GM04504 (cell line): ENCODE measurements at regions not wholly inside any gene's neighbourhood (a gene's known extent, or its start where the extent isn't known, plus 50 kb on each side); places are given as distances from the start of the nearest gene placed in this dataset.

Experiments
- DNase-seq: peaks from one replicate; pipeline ENCODE4 v3.0.0-alpha.2; 2012; ENCODE audit warnings: low read depth

DNA sequence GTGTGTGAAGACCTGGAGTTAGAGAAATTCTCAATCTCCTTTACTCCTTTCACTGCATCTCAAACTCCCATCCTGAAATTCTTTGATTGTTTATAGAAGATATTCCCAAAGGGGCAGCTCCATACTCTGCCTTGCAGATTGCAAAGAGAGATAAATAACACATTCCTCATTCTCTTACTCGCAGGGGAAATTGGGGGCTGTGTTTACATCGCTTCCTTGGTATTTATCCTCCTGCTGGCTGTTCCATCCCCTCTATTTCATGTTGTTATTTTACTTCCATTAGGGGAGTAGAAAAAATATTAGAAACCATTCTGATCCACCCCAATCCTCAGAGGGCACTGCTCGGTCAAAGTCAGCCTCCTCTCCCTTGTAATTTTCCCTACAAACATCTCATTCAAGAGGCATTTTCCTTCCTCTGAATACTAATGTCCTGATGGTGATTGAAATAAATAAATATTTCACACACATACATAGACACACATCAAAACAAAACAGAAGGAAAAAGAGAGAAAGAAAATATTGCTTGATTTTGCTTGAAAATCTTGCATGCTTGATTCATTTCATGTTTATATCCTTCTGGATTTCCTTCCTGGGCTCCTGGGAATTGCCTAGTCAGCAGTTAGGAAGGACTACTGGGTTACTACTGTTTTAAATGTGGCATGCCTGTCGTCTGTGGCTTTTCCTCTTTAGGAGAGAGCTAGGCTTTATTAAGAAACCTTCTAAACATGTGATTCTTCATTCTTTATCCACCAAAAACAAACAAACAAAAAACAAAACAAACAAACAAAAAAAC lies 420.1 kb upstream of the PAPPA start:
- no peak for DNase-seq

DNA sequence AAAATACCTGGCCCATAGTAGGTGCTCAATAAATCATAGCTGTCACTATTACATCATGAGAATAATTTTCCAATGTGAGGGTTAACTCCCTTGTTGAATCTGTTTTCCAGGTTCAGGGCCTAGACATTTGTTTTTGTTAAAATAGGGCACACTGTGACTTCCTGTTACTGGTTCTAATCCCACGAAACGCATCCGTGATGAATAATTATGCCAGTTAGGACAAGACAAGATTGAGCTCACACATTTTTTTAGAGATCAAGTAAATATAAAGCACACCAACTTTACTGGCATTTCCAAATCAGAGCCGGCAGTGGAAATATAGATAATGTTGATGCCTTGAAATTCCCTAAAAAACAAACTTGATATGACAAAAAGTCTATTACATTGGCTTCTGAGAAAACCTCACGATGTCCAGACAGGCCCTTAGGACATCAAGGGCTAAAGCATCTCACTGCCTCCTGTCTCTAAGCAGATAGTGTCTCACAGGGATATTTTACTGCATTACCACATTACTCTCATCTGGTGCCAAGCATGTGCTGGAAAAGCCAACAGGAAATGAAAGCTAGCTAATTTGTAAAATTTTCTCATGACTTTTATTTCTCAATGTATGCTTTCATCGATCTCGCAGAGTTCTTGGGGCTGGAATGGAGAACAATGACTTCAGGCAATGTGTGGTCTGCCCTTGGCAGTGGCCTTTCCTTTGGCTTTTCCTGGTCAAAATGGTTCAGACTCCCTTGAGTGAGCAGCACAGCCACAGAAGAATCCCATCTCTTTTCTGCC lies 414.3 kb upstream of the PAPPA start:
- no peak for DNase-seq

- no peak for DNase-seq
Measured at GRCh38 chr9:115740986-115741385, 412.6 kb upstream of the PAPPA start.

DNA sequence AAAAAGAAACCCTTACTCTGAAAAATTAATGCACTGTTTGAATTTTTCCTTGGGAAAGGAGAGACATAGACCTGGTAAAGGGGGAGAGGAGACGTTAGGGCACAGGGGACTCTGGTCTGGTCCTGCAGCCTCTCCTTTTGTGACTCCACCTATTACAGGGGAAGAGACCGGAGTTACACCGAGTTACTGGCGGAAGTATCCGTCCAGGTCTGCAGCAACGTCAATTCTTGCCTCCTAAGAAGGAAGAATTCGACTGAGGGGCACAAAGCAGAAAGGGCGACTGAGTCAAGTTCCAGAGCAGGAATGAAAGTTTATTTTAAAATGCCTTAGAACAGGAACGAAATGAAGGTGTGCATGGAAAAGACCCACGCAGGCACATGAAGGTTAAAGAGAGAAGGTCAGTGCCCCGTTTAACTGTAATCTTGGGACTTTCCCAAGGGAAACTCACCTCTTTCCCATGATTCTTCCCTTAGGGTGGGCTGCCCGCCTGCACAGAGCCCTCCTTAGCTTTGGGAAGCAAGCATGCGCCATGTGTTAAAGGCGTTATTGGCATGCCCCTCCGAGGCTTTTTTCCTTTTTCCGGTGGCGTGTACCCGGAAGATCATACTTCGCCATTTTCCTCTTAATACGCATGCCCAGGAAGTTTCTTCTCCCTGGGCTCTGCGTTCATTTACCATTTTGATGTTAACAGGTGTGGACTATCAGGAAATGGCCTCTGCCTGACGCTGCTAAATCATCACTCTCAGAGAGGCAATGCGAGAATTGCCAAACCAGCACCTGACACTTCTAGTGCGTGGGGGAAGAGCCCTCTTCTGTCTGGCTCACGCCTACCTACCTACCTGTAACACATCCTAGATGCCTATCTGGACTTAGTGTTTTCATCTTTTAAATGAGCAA lies 409.6 kb upstream of the PAPPA start:
- DNase-seq = no peak

DNA sequence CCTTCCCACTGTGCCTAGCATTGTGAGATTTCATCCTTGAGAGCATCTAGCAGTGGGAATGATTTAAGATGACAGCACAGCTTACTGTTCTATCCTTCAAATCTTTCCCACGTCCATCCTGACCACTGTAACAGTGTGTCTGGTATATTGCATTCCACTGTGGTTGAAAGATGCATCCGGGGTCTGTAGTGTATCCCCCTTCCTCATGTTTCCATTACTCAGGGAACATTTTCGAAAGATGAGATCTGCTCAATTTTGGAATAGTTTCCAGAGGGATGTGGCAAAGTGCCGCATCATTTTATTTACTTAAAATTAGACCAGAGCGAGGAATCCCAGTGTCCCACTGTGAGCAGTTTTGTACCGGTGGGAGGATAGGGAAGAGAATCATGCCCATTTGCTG lies 407.1 kb upstream of the PAPPA start:
- DNase-seq = no peak

- no peak for DNase-seq
Measured at GRCh38 chr9:115747731-115748130, 405.9 kb upstream of the PAPPA start.

DNA sequence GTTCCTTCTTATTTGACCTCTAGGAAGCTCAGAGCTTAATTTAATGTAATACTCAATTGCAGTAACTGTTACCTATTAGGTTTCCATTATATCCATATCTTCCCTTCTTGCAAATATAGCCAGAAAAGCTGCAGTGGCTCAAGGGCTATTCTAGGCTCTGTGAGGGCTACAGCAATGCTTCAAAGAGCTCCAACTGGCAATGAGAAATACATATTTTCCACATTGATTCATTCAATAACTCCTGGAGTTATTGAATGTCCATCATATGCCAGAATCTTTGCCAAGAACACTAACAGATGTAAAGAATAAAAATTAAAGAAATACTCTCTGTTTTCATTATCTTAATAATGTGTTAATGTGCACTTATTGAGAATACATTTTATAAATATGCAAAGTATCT lies 396.9 kb upstream of the PAPPA start:
- DNase-seq = no peak

DNA sequence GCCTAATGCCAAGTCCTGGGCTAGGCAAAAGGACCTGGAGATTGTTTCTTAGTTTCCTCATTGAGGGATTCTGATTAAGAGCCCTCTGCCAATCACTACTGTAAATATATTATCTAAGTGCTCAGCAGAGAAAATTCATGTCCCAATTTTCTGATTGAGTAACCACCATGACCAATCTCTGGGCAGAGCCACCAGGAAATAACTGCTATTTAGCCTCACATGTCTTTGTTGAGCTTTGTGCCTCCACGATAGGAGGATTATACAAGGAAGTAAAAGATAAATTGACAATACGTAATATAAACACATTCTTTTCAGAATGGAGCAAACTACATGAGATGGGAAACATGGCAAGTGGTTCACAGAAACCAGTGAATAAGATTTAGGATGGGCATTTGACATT lies 396.1 kb upstream of the PAPPA start:
- DNase-seq = no peak

GRCh38 chr9:115758441-115758840 lies 395.1 kb upstream of the PAPPA start:
- DNase-seq = no peak

DNA sequence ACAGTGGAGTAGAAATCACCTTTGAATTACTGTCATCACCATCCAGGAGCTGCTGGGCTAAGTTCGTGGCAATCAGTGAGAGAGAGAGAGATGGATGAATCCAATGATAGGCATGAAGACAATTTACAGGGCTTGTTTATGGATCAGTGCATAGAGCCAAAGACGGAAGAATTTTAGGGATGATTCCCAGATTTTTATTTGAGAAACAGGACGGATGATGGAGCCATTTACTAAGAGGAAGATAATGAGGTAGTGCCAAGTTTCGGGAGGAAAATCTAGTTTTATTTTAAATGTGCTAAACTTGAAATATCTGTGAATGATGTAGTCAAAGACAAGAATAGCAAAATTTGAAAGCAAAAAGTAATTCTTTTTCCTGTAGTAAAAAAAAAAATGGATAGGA lies 394.2 kb upstream of the PAPPA start:
- no peak for DNase-seq

DNA sequence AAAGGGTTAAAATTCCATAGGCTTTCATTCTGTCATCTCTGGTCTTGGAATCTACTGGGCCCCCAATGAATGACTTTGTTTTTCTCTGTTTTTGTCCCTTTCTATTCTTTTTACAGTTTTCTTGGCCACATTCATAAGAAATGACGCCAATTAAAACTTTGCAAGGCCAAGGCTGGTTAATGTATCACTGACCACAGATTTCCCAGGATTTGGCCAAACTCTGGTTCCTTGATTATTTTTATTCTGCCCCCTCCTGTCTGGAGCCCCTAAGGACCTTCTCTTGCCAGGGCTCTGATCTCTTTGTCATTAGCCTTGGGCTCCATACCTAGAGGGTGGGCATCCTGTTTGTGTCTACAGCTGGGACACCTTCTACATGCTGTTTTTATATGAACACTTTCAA lies 388.9 kb upstream of the PAPPA start:
- DNase-seq = no peak

DNA sequence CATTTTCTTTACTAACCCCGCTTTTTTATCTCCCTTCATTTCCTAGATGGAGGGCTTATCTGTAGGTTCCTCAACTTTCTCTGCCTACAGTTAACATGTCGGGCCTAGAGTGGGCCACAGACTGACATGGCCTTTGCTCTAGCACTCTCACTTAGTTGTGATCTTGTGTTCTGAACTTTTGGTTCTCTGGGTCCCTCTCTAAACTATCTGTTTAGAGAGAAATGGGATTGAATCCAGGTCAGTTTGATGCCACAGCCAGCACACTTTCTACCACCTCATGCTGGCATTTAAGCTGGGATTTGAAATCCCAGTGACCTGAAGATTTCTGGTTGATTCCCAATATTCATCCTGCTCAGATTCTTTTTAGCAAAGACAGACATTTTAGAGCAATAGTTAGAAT lies 388.5 kb upstream of the PAPPA start:
- no peak for DNase-seq

- DNase-seq = no peak
Measured at GRCh38 chr9:115766370-115766955, 387.1 kb upstream of the PAPPA start.

DNA sequence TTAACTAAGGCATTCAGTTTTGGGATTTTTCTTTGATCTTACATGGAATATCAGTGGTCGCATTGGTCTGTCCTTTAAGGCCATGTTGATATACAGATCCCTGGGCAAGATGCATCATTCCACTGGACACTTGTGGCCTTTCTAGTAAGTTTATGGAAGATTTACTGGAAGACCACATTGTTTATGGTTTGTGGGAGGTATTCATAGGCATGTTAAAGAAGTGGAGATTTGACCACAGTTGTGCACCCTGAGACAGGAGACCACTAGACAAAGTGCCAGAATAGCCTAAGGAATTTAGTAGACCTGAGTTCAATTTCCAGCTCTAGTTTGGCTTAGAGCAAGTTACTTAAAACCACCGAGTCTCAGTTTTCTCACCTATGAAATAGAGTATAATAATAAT lies 383.1 kb upstream of the PAPPA start:
- DNase-seq = no peak

- no peak for DNase-seq
Measured at GRCh38 chr9:115775659-115776058, 377.9 kb upstream of the PAPPA start.

DNA sequence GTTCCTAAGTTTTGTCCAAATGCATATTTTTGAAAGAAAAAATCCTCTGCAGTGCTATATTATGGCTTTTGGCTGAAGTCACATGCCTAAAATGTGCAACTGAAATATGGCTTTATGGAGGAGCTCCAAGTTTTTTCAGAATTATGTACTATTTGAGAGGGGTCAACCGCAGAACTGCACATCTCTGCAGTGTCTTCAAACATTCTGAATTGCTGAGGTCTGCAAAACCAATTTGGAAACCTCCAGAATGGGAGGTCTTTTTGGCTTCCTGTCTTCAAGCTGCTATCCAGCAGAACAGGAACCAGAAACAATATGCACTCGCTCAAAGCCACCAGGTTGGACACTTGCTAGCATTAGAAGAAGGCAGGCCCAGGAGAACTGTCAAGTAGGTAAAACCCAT lies 376.0 kb upstream of the PAPPA start:
- DNase-seq = no peak

DNA sequence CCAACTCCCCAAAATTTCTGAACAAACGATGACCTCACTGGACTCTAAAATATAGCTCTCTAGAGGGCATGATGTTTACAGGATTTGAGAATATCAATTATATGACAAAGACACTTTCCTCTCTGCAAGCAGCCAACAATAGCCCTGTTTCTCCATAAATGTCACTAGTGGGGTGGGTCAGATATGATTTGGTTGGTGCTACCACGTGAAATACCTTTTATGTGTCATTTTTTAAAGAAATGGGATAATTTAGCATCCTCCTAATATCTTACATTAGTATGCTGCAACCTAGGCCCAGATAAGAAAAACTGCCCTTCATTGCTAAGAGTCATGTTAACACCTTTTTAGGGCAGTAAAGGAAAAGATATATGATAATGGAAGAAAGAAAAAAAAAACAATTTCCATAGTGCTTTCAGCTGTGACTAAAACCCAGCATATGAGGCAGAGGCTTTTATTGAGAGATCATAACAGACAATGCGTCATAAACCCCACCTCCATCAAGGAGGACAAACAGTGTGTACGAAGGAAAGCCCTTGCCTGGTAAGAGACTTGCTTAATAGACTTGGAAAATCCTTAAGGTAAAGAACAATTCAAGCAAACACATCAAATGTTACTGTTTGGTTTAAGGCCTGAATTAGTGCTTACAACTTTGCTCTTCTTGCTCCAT lies 372.4 kb upstream of the PAPPA start:
- no peak for DNase-seq

GRCh38 chr9:115786321-115786720 lies 367.3 kb upstream of the PAPPA start:
- DNase-seq = no peak

DNA sequence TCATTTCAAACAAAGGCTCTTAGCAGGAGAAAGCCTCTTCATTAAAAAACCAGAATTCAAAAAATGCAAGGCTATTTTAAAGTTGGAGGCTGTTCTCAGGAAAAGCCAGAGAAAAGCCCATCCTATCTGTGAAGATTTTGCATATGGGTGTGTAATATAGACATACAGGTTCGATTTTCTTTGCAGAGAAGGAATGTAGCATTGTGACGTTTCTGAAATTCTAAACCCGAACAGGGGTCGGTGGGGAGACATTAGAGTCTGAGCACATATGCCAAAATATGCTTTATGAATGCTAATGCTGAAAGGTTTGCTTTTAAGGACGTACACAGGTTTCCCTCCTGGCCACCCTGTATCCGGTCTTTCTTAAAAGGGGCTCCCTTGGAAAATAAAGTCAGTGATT lies 363.1 kb upstream of the PAPPA start:
- no peak for DNase-seq

GRCh38 chr9:115794921-115795475 lies 358.6 kb upstream of the PAPPA start:
- DNase-seq = no peak

DNA sequence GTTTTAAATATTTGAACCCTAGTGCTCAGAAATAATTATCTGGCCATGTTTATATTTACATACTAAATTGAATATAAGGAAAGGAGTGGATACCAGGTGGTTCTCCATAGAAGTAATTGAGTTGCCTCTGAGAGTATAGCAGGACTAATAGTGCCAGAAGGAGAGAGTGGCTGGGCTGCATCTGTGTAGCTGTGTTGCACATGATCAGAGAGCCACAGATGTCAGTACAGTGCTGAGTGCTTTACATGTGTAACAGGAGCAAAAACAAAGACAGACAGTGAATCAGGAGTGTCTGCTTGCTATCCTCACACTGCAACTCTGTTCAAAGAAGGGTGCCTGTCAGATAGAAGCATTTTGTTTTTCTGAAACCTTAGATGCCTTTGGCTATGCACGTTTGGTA lies 353.9 kb upstream of the PAPPA start:
- DNase-seq = no peak
